B cell (primary cell): ENCODE measurements at regions not wholly inside any gene's neighbourhood (a gene's known extent, or its start where the extent isn't known, plus 50 kb on each side); places are given as distances from the start of the nearest gene placed in this dataset.

Experiments
- ATAC-seq: fragments of 200-7000 bp; cut with Tn5 transposase; one replicate; pipeline ENCODE4 v1.10.0; 2021; ENCODE audit warnings: low read depth, mild to moderate bottlenecking, moderate number of reproducible peaks, moderate library complexity
- CTCF ChIA-PET: fragments of 350-600 bp; sonication (Branson Sonifier 250); formaldehyde crosslinking; loops from one replicate; lab custom pipeline; 2021; ENCODE audit warnings: antibody characterized with exemption, inconsistent platforms; lab: Charles Lee
- POLR2A ChIA-PET: fragments of 350-600 bp; sonication (Branson Sonifier 250); formaldehyde crosslinking; loops from one replicate; lab custom pipeline; 2021; ENCODE audit warnings: antibody characterized with exemption; lab: Charles Lee
- DNase-seq: peaks from one replicate; pipeline ENCODE4 v3.0.0; 2013
- H2AFZ ChIP-seq: 2 replicates; pipeline ENCODE4 v1.6.1; 2012; ENCODE audit warnings: mild to moderate bottlenecking, low read depth, low read length; ENCODE audit not compliant: insufficient read depth, poor library complexity, severe bottlenecking
- H3K27ac ChIP-seq, 2 donors: 1 replicate in 1 of 2; 2 replicates in 1 of 2; pipeline ENCODE4 v1.5.1; 2012 to 2013; ENCODE audit warnings: low read length in 2 of 2, mild to moderate bottlenecking in 2 of 2, moderate library complexity in 1 of 2
- H3K27me3 ChIP-seq, 4 experiments: fragments of 200-600 bp in 1 of 4; sonication (generic) in 1 of 4; replicated peaks in 1 of 4; 1 replicate in 2 of 4; 2 replicates in 2 of 4; pipeline versions ENCODE4 v1.6.1 to v1.7.0; 2013 to 2016; ENCODE audit warnings: low read length in 3 of 4, mild to moderate bottlenecking in 2 of 4, mixed read lengths in 1 of 4, moderate library complexity in 1 of 4; ENCODE audit not compliant: insufficient read depth in 4 of 4, control insufficient read depth in 3 of 4; ENCODE audit errors: control extremely low read depth in 1 of 4
- H3K36me3 ChIP-seq, 2 experiments: replicated peaks in 1 of 2; 1 replicate in 1 of 2; 2 replicates in 1 of 2; pipeline versions ENCODE4 v1.6.1 to v1.7.1; 2013; ENCODE audit warnings: low read length in 1 of 2; ENCODE audit not compliant: insufficient read depth in 2 of 2, control insufficient read depth in 1 of 2; ENCODE audit errors: control extremely low read depth in 1 of 2, extremely low read depth in 1 of 2
- H3K4me1 ChIP-seq, 2 donors: fragments of 200-600 bp in 1 of 2; sonication (generic) in 1 of 2; 1 replicate in 1 of 2; 2 replicates in 1 of 2; pipeline versions ENCODE4 v1.5.1 to v1.6.1; 2013 to 2017; ENCODE audit warnings: low read length in 2 of 2; ENCODE audit not compliant: control insufficient read depth in 2 of 2, insufficient read depth in 2 of 2
- H3K4me2 ChIP-seq: replicated peaks from 2 replicates; pipeline ENCODE3; 2012; ENCODE audit warnings: mild to moderate bottlenecking, low read depth, low read length; ENCODE audit not compliant: poor library complexity, severe bottlenecking
- H3K4me3 ChIP-seq, 5 experiments: fragments of 200-600 bp in 1 of 5; sonication (generic) in 1 of 5; 1 replicate in 3 of 5; 2 replicates in 2 of 5; pipeline versions ENCODE4 v1.5.1 to v1.7.0; 2011 to 2016; ENCODE audit warnings: low read length in 4 of 5, mild to moderate bottlenecking in 4 of 5, low read depth in 2 of 5, control low read depth in 1 of 5, moderate library complexity in 1 of 5; ENCODE audit not compliant: insufficient read depth in 1 of 5; ENCODE audit errors: control extremely low read depth in 1 of 5, extremely low read depth in 1 of 5
- H3K79me2 ChIP-seq: fragments of 200-600 bp; sonication (generic); one replicate; pipeline ENCODE4 v1.6.0; 2016; ENCODE audit warnings: low read length; ENCODE audit not compliant: control insufficient read depth, insufficient read depth
- H3K9ac ChIP-seq: fragments of 200-600 bp; sonication (generic); 2 replicates; pipeline ENCODE4 v1.6.1; 2017; ENCODE audit warnings: mild to moderate bottlenecking, low read length, moderate library complexity
- H3K9me3 ChIP-seq, 3 donors: one replicate each; pipeline versions ENCODE4 v1.6.1 to v1.7.1; 2013; ENCODE audit warnings: low read length in 2 of 3; ENCODE audit not compliant: control insufficient read depth in 2 of 3, insufficient read depth in 1 of 3; ENCODE audit errors: control extremely low read depth in 1 of 3
- H4K20me1 ChIP-seq: 2 replicates; pipeline ENCODE4 v1.6.0; 2012; ENCODE audit warnings: mild to moderate bottlenecking, low read length; ENCODE audit not compliant: insufficient read depth, control insufficient read depth, poor library complexity, severe bottlenecking
- H3K27ac Mint-ChIP-seq: one replicate; pipeline ENCODE4 v1.8.0; 2021; ENCODE audit warnings: mixed read lengths
- H3K27me3 Mint-ChIP-seq: one replicate; pipeline ENCODE4 v1.8.0; 2021; ENCODE audit warnings: mixed read lengths
- H3K4me1 Mint-ChIP-seq: one replicate; pipeline ENCODE4 v1.8.0; 2021; ENCODE audit warnings: mixed read lengths
- H3K4me3 Mint-ChIP-seq: one replicate; pipeline ENCODE4 v1.8.0; 2021; ENCODE audit warnings: mixed read lengths
- H3K9me3 Mint-ChIP-seq: one replicate; pipeline ENCODE4 v1.8.0; 2022; ENCODE audit warnings: mixed read lengths; ENCODE audit not compliant: insufficient read depth
- CTCF ChIP-seq: fragments of 200-600 bp; IDR thresholded peaks from one replicate; pipeline ENCODE4 v1.8.0; 2022; ENCODE audit warnings: antibody characterized with exemption, mild to moderate bottlenecking
- EZH2 ChIP-seq: IDR thresholded peaks from 2 replicates; pipeline ENCODE4 v1.6.1; 2012; ENCODE audit warnings: borderline replicate concordance, low read depth, mild to moderate bottlenecking, moderate library complexity, low read length; ENCODE audit not compliant: insufficient read depth, poor library complexity, severe bottlenecking
- WGBS: methylation state at CpG from one replicate; pipeline ENCODE4 v1.1.5; 2013; ENCODE audit warnings: missing lambda C conversion rate; ENCODE audit not compliant: insufficient coverage; 5-methylcytosine and 5-hydroxymethylcytosine counted together
- intact Hi-C: fragments of 100-400 bp; cut with micrococcal nuclease; formaldehyde crosslinking; loops from one replicate; pipeline ENCODE4 v1.10.0; 2022

- no peaks in the 10 kb centered on the region for H3K9me3 ChIP-seq
- intact Hi-C loops: no loop called here
Measured at GRCh38 chr3:103752986-103753385, 1318.2 kb downstream of the ZPLD1 start.

GRCh38 chr3:103767635-103768034 lies 1332.8 kb downstream of the ZPLD1 start:
- DNase-seq (no peak), ATAC-seq (no peak)
- Histone ChIP-seq H3K27ac (no peak overlapping the region), H2AFZ (no peak overlapping the region), H3K4me2 (no peak overlapping the region), H3K9me3 (no peaks in the 10 kb centered on the region), H3K4me3 (no peak overlapping the region), H3K36me3 (no peaks in the 10 kb centered on the region), H3K4me1 (no peaks in the 10 kb centered on the region), H3K79me2 (no peaks in the 10 kb centered on the region), H3K9ac (no peak overlapping the region), H3K27me3 (no peaks in the 10 kb centered on the region), H4K20me1 (no peaks in the 10 kb centered on the region)
- no peak overlapping the region for H3K27ac Mint-ChIP-seq
- CTCF ChIA-PET: interaction anchor here (0.6 kb wide), 1 partner anchor 13 kb away, joined by 3 read pairs; no protein-coding TSS in a partner anchor
- TF ChIP-seq CTCF: no peak
- no peak for TF ChIP-seq EZH2
- 96% methylated on average over 10 of the region's 12 CpGs for WGBS
- intact Hi-C loops: no loop called here
- no peaks in the 10 kb centered on the region for H3K4me1 Mint-ChIP-seq
- no peaks in the 10 kb centered on the region for H3K27me3 Mint-ChIP-seq
- no peak overlapping the region for H3K4me3 Mint-ChIP-seq
- POLR2A ChIA-PET: no interaction called here
- peaks cover 3% of the 10 kb centered on the region for H3K9me3 Mint-ChIP-seq

More at GRCh38 chr3:103752986-103753385, 1318.2 kb downstream of the ZPLD1 start:
- Histone ChIP-seq H3K27ac (no peak overlapping the region), H3K36me3 (no peaks in the 10 kb centered on the region), H3K27me3 (no peaks in the 10 kb centered on the region), H3K4me1 (no peaks in the 10 kb centered on the region), H4K20me1 (no peaks in the 10 kb centered on the region), H3K9ac (no peak overlapping the region), H3K79me2 (no peaks in the 10 kb centered on the region), H2AFZ (no peak overlapping the region), H3K4me3 (no peak overlapping the region), H3K4me2 (no peak overlapping the region)
- CTCF ChIA-PET: no interaction called here
- ATAC-seq (no peak), DNase-seq (no peak)
- H3K27ac Mint-ChIP-seq: no peak overlapping the region
- no peaks in the 10 kb centered on the region for H3K27me3 Mint-ChIP-seq
- no peaks in the 10 kb centered on the region for H3K9me3 Mint-ChIP-seq
- H3K4me3 Mint-ChIP-seq: no peak overlapping the region
- H3K4me1 Mint-ChIP-seq: no peaks in the 10 kb centered on the region
- POLR2A ChIA-PET: no interaction called here
- TF ChIP-seq CTCF: no peak
- TF ChIP-seq EZH2: no peak
